G401.6 (cell line): ENCODE measurements at regions not wholly inside any gene's neighbourhood (a gene's known extent, or its start where the extent isn't known, plus 50 kb on each side); places are given as distances from the start of the nearest gene placed in this dataset.

Source experiments
- FAIRE-seq: peaks from 2 replicates; lab custom pipeline; 2012; peaks lifted over from hg19 to GRCh38; lab: Jason Lieb, UNC

DNA sequence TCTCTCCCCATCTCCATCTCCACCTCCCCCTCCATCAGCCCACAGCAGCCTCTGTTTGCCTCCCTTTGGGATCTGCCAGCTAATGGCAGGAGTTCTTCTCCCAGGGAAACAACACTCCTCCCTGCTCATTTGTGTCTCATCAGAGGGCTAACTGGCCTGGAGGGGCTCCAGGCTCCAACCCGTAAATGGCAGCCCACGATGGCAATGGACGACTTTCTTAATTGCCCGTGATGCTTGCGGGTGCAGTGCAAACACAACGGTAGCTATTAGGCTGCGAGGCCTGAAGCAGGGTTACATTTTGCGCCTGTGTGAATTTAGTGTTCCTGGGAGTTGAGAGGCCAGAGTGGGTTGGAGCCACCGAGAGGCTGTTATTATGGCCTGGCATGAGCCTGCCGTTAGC lies 285.1 kb downstream of the TNS1 start:
- no peak for FAIRE-seq

DNA sequence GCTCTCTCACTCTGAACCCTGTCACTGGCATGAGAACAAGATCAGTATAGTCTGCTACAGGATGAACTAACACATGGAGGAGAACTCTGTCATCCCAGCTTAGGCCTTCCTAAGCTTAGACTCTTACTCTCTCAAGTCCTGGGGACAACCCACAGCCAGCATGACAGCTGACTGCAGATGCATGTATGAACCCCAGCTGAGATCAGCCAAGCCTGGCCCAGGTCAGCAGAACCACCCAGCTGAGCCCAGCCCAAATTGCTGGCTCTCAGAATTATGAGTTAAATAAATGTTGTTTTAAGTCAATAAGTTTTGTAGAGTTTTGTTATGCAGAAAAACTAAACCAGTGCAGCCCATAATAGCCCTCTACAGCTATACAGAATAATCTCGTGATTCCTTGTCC lies 287.3 kb downstream of the TNS1 start:
- FAIRE-seq: no peak

DNA sequence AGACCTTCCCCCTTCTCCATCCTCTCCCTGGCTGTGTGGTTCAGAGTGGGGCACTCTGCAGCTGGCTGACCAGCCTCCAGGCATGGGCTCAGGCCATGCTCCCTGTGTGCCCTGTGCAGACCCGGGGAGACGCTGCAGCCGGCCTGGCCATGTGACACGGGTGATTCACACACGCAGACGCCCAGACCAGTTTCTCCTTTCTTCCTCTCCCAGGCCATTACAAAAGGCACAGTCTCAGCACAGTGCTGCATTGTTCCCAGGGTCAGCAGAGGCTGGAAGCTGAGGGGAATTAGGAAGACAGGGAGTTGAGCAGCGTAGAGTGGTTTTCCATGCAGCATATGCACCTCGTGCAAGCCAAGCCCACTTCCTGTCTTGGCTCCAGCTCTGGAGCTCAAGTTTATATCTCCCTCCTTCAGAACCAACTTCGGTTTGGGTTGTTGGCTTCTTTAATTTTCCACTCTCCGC lies 288.5 kb downstream of the TNS1 start:
- FAIRE-seq: no peak

DNA sequence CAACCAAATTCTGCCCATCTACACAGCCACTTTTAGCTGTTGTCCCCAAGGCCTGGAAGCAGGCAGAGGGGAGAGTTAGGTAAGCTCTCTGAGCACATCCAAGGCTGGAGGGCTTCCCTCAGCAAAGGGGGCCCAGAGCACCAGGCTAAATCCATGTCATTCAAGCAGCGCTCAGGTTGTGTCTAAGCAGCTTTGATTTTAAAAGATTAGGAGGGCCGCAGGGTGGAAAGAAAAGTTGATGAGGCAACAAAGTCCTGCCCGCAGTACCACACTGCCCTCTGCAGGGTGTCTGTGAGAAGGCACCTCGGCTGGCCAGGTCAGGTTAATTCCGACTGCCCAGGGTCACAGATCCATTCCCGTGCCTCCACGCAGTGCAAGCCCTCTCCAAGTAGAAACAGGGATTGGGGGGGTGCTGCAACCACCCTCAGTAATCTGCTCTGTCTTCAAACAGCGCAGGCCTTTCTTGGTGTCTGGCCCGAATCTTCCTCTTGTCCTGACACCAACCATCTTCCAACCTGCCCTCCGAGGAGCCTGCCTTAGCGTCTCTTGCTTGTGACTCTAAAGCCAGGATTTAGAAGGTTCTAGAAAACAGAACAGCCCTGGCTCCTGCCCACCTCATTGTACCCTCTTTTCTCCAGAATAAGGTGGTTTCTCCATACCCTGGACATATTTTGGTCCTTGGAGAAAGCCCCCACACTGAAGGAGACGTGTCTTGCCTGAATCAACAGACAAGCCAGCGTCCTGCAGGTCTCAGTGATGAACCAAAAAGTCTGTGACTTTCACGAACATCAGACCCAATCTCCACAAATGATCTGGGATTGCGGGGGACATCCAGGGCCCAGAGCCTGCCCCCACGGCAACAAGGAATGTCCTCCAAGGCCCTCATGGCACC lies 289.2 kb downstream of the TNS1 start:
- FAIRE-seq: no peak

DNA sequence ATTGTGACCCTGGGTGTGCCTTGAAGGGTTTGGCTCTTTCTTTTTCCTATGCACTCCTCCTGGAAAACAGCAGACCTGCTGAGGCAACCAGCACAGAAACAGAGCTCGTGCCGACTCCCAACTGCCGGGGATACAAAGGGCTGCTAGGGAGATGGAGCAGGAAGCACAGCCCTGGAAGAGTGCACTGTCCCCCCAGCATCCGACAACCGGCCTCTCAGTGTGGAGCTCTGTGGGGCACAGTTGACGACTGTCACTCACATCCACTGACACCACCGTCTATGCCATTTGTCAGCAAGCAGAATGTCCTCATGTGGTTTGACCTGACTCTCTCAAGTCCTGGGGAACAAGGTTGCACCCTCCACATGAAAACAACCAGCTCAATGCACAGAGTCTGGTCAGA lies 290.4 kb downstream of the TNS1 start:
- no peak for FAIRE-seq

DNA sequence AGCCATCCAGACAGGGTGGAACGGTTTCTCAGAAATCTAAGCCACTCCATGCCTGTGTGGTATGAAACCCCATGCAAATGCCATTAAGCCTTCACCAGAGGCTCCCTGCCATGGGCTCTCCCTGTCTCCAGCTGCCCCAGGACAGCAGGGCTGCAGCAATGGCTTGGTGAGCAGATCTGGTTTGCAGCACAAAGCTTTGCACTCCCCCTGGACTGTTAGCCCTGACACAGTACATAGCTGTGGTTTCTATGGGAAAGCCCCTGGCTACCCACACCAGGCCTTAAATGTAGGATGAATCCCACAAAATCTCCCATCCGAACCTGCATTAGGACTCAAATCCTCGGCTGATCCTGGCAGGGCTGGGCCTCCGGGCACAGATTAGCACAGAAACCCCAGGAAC lies 291.6 kb downstream of the TNS1 start:
- FAIRE-seq: no peak

DNA sequence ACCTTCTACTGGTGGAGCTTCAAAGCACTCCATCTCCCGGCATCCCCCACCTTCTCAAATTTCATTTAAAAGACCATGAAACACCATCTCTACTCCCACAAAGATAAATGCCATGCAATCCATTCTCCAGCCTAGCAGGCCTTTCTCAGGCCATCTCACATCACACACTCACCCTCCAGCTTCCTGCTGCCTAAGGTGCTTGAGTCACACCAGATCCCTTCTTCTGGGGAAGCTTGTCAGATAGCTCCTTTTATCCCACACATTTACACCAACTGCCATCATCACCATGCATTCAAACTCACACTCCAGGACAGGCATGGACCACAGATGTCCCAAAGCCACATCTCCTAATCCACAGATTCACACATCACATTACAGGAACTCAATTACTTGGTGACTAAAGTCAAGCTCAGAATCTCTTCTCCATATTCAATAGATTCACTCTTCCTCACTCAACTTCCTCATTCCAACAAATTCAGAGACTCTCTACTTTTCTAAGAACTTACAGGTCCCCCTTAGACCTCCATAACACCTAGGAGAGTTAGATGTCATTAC lies 292.5 kb downstream of the TNS1 start:
- FAIRE-seq: no peak

DNA sequence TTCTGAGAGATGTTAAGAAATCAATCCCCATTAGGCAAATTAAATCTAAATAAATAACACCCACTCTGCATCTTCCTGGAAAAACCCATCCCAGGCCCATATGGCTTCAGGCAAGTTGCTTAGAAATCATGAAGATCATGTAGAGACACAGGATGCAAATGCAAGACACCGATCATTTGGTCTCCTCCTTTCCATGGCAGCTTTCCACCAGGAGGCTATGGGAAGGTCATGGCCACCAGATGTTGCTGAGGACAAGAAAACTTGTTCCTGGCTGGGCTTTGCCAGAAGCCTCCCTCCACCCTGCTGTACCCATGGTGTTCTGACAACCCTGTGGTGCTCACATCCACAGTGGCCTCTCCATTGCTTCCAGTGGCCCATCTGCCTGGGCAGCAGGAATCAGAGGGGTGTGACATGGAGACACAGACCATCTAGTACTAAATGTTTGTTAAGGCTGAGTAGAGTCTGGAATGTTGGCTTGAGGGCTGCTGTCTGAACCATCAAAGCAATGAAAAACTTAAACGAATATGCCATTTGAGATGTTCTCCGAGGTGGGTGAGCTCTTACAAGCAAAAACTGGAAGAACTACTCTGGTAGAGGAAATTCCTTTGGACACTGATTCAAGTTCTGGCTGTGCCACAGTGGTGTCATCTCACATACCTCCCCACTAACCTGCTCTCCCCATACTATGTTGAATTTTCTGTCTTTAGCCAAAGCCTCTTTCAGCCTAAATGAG lies 293.2 kb downstream of the TNS1 start:
- no peak for FAIRE-seq

DNA sequence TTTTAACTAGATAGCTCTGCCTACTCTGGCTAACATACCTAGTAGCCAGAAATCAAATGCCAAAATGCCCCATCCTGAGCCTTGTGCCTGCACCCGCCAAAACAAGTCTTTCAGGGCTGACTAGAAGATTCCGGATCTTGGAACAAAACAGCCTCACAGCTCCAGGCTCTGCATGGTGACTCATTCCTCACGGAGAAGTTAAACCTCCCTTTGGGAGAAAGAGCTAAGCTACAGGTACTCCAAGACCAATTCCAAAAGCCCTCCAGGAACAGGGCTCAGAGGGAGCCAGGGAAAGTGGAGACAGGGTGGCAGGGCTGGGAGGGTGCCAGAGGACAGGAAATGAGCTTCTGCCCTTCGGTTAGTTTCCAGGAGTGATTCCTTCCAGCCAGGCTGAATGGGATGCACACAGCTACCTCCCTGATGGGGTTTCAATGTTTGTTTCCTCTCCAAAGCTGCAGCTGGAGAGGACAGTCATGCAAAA lies 295.6 kb downstream of the TNS1 start:
- no peak for FAIRE-seq

DNA sequence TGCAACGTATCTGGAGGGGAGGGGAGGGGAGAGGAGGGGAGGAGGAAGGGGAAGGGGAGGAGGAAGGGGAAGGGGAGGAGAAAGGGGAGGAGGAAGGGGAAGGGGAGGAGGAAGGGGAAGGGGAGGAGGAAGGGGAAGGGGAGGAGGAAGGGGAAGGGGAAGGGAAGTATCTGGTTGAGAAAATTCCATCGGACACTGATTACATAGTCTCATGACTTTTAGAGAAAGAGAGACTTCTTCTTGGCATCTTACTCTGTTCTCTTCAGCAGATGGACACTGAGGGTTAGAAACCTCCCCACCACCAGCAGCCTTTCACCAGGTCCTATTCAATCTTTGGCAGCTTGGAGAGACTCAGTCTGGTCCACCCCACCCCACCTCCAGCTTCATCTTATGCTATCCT lies 296.3 kb downstream of the TNS1 start:
- FAIRE-seq: no peak

DNA sequence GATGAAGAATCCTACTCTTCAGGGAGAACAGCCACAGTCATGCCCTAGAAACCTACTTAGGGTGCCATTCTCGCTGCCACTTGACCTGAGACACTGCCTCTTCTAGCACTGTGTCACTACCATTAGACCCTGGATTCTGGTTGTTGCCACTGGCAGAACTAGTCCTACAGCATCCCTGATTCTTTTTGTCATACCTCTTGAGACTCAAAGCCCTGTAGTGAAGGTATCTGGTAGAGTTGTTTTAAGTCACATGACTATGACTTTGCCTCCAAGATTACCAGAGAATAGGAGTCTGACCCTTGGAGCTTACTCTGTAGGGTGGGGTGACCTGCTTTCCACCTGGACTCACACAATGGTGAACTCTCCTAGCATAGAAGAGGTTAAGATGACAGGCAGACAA lies 296.7 kb downstream of the TNS1 start:
- FAIRE-seq: no peak

DNA sequence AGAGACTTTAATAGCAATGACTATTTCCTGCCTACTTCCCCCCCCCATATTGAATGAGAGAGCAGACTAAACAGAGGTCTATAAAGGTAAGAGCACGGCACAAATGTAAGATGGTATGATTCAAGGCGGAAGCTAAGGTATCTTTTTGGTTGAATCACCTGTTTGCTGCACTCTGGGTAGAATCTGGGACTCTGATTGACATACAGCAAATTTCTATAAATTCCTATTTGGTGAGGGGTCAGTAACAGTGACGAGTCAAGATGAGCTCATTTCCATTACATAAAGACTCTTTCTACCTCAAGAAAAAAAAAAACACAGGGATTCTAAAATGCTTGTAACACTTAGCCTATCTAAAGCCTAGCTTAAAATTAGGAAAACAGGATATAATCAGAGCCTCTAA lies 297.3 kb downstream of the TNS1 start:
- no peak for FAIRE-seq

DNA sequence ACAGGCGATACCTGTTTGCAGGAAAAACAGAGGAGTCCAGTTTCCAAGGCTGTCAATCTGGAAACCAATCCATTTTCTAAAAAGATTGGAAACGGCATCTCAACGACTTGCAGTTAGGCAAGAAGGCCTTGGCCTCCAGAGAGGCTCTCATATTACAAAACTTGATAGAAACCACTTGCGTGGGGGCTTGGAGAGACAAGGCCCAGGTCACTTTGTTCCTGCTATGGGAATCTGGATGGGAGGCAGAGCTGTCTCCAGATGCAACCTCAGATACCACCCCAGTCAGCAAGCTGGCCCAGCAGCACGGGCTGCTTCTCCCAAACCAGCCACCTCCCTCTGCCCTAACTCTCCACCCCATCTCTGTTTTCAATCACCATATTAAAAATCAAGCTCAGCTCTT lies 298.8 kb downstream of the TNS1 start:
- no peak for FAIRE-seq

DNA sequence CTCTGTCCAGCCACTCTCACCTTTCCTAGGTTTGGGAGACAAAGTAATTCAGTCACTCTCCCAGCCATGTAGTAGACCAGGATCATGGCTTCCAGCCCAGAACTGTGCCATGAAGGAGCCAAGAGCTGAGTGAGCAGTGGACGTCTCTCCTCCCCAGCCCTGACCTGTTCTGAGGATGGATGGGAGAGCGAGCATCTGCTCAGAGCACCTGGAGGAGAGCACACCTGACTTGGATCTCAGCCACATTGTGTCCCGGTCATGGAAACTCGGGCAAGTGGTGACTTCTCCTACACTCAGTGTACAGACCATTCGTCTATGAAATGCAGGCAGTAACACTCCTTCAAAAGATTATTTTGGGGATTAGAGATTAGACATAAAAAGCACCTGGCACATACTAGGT lies 299.7 kb downstream of the TNS1 start:
- FAIRE-seq: no peak

DNA sequence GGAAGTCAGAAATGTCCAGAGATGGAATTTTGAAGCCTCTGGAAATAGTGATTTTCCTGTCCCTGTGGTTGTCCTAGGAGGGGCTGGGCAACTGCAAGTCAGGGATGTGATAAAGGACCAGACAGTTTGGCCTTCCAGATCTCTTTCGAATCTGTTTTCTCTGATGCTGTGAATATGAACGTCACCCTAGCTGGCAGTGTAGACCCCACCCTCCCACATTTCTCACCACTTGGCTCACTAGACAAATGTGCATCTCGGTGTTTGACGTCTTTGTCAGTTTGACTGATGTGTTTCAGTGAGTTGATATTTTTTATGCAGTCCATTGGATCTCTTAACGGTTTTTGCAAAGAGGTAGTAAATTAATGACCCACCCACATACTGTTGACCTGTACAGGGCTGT lies 301.2 kb downstream of the TNS1 start:
- no peak for FAIRE-seq

DNA sequence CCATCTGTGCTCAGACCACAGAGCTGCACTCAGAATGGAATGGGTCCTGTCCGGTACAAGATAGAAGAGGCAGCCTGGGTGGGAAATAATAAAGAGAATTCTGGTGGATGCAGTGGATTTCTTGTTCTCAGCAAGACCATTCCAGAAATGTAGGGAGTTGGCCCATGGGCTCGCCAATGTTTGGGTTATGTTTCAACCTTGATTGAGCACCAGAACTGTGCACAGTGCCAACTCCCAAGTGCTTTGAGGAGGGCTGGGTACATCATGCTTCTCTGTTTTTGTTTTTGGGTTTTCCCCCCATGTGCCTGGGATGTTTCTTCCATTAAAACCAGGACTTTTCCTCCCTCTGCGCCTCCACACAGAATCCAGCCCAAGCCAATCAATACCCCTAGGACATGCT lies 304.1 kb downstream of the TNS1 start:
- FAIRE-seq: no peak

DNA sequence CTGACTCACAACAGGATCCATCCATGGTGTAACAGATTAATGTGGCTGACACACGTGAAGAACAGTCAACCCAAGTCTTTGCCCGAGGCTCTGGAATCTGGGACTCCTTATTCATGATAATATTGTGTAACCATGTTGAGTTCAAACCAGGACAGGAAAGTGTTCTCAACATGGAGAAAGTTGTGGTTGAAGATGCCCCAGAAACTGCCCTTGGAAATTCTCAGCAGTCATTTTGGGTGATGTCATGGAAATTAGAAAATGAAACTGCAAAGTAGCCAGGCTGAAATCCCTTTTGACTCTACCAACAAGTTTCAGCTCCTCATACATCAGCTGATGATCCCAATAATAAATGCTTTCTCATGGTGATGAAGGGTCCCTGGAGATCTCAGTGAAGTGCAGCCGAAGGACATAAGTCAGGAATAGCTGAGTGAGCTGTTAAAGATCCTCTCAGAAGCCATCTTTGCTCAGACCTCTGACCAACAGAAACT lies 307.7 kb downstream of the TNS1 start:
- no peak for FAIRE-seq

DNA sequence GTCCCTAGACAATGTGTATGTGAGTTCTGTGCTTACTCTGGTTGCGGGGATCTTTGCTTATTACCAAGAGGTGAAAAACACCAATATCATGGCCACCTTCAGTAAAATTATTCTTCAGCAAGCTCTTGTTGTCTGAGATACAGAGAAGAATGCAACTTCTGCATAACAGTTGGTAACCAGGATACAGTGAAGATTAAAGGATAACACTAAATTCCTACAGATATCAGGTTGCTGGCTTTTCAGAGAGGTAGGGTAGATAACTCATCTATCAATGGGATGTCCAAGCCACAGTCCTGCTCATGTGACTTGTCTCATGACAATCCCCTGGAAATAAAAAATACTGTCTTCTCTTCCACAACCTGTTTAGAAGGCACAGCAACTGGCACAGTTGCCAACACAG lies 308.5 kb downstream of the TNS1 start:
- no peak for FAIRE-seq

DNA sequence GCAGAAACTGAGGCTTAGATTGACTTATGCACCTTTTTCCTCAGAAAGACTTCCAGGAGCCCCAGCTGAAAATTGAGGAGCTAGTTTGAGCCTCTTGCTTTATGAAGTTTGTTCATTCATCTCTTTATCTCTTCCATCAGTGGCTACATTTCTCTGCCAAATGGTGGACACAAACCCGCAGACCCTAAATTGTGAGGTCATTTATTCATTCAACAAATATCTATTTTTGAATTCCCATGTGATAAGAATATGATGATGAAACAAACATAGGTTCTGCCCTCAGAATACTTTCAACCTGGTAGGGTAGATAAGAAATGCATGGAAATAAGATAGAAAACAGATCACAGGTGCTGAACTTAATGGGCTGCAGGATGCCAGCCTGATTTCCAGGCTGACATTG lies 309.4 kb downstream of the TNS1 start:
- no peak for FAIRE-seq

DNA sequence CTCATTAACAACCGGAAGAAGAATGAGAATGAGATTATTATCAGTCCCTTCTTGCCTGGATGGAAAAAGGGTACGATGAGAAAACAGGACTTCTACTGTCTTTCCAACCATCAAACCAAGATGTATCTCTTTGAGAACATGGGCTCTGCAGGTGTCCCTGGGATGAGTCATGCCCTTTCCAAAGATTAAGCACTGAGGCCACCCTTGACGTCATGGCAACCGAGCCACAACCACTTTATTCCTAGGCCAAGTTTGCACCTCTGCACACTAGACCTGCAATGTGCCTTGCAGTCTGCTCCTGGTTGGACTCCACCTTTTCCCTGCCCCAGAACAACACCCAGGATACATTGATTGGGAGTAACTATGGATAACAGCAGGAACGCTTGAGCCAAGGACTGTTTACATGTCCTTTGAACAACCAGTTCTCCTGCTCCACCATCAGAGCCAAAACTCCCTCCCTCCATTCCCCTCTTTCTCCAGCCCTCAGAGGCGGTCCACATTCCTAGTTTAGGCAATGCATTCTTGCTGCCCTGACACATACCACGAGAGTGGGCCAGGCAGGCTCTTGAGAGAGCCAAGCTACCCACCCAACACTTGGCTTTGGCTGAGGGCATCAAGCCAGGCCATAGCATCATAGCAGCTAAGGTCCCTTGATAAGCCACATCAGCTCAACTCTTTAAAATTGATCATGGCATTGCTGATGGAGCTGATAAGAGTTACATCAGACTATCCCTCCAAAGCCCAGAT lies 310.7 kb downstream of the TNS1 start:
- FAIRE-seq: no peak

DNA sequence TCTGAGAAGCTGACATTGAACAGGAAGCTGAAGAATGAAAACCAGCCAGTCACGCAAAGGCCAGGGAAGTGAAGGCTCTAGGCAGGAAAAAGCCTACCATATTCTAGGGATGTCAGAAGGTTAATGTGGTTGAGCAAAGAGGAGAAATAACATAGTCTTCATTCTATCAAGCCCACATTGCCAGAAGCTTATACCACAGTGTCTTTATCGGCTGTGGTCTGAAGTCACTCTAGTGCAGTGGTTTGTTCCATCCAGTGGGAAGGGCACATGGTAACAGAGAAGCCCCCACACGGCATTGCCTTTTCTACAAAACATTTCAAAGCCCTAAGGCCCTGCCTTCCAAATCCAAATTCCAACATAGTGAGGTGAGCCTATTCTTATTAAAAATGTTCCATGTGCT lies 311.3 kb downstream of the TNS1 start:
- no peak for FAIRE-seq

DNA sequence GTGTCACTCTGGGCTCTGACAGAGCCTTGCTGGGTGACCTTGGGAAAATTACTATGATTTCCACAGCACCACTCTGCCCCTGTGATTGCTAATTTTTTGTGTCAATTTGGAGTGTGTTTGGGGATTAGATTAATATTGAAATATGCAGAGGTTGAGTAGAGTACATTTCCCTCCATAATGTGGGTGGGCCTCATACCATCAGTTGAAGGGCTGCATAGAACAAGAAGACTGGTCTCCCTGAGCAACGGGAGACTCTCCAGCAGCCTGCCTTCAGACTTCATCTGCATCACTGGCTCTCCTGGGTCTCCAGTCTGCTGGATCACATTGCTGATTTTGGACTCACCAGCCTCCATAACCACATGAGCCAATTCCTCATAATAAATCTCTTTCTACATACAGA lies 313.7 kb downstream of the TNS1 start:
- no peak for FAIRE-seq
